Keratinocyte (primary cell): ENCODE measurements at regions not wholly inside any gene's neighbourhood (a gene's known extent, or its start where the extent isn't known, plus 50 kb on each side); places are given as distances from the start of the nearest gene placed in this dataset.

ENCODE experiments used
- DNase-seq: peaks from one replicate; pipeline ENCODE4 v3.0.0-alpha.2; 2011; ENCODE audit warnings: low read depth, missing footprints, low spot score
- FAIRE-seq: peaks from 2 replicates; lab custom pipeline; 2011; peaks lifted over from hg19 to GRCh38; lab: Jason Lieb, UNC
- H2AFZ ChIP-seq: 2 replicates; pipeline ENCODE4 v1.6.0; 2012; ENCODE audit warnings: low read length, control low read depth, inconsistent platforms; ENCODE audit not compliant: control insufficient read depth
- H3K27ac ChIP-seq: 2 replicates; pipeline ENCODE4 v1.5.1; 2011; ENCODE audit warnings: low read length; ENCODE audit not compliant: control insufficient read depth, insufficient read depth
- H3K27me3 ChIP-seq: 3 replicates; pipeline ENCODE4 v1.6.0; 2011; ENCODE audit warnings: low read length; ENCODE audit not compliant: control insufficient read depth, insufficient read depth; ENCODE audit errors: extremely low read depth
- H3K36me3 ChIP-seq, 2 experiments: 2 replicates in 1 of 2; 3 replicates in 1 of 2; pipeline ENCODE4 v1.5.1; 2011; ENCODE audit warnings: low read length in 2 of 2, mild to moderate bottlenecking in 1 of 2; ENCODE audit not compliant: control insufficient read depth in 2 of 2, insufficient read depth in 2 of 2; ENCODE audit errors: extremely low read depth in 1 of 2
- H3K4me1 ChIP-seq: 3 replicates; pipeline ENCODE4 v1.5.1; 2011; ENCODE audit warnings: low read length; ENCODE audit not compliant: control insufficient read depth, insufficient read depth; ENCODE audit errors: extremely low read depth
- H3K4me2 ChIP-seq: 3 replicates; pipeline ENCODE4 v1.6.0; 2011; ENCODE audit warnings: low read depth, low read length; ENCODE audit not compliant: control insufficient read depth, insufficient read depth; ENCODE audit errors: extremely low read depth
- H3K4me3 ChIP-seq, 3 experiments: fragments of 200-600 bp in 1 of 3; sonication (generic) in 1 of 3; 2 replicates in 2 of 3; 3 replicates in 1 of 3; pipeline ENCODE4 v1.5.1; 2011 to 2016; ENCODE audit warnings: low read length in 3 of 3, mild to moderate bottlenecking in 3 of 3, control low read depth in 2 of 3, inconsistent platforms in 1 of 3, low read depth in 1 of 3, mixed read lengths in 1 of 3, mixed run types in 1 of 3, moderate library complexity in 1 of 3; ENCODE audit not compliant: control insufficient read depth in 2 of 3, insufficient read depth in 2 of 3; ENCODE audit errors: extremely low read depth in 1 of 3
- H3K79me2 ChIP-seq: 2 replicates; pipeline ENCODE4 v1.6.0; 2012; ENCODE audit warnings: low read length; ENCODE audit not compliant: control insufficient read depth, insufficient read depth
- H3K9ac ChIP-seq: 3 replicates; pipeline ENCODE4 v1.6.0; 2011; ENCODE audit warnings: low read length; ENCODE audit not compliant: control insufficient read depth, insufficient read depth; ENCODE audit errors: extremely low read depth
- H3K9me1 ChIP-seq: 3 replicates; pipeline ENCODE4 v1.6.0; 2011; ENCODE audit warnings: low read length; ENCODE audit not compliant: control insufficient read depth, insufficient read depth; ENCODE audit errors: extremely low read depth
- H3K9me3 ChIP-seq: 2 replicates; pipeline ENCODE4 v1.5.1; 2012; ENCODE audit warnings: low read depth, low read length; ENCODE audit not compliant: control insufficient read depth
- H4K20me1 ChIP-seq: 3 replicates; pipeline ENCODE4 v1.6.0; 2011; ENCODE audit warnings: low read length; ENCODE audit not compliant: control insufficient read depth, insufficient read depth; ENCODE audit errors: extremely low read depth
- CTCF ChIP-seq, 3 experiments: IDR thresholded peaks in 1 of 3; conservative IDR thresholded peaks in 1 of 3; optimal IDR thresholded peaks in 1 of 3; 2 replicates in 2 of 3; 3 replicates in 1 of 3; pipeline versions ENCODE3 to v1.5.1; 2011; ENCODE audit warnings: low read length in 3 of 3, mild to moderate bottlenecking in 3 of 3, moderate library complexity in 2 of 3, control low read depth in 1 of 3, inconsistent platforms in 1 of 3; ENCODE audit not compliant: insufficient read depth in 2 of 3; ENCODE audit errors: extremely low read depth in 1 of 3
- EZH2 ChIP-seq: IDR thresholded peaks from one replicate; pipeline ENCODE4 v1.6.1; 2012; ENCODE audit warnings: inconsistent platforms, mild to moderate bottlenecking, low read length, moderate library complexity
- dilution Hi-C: fragments of 300-500 bp; cut with MboI; formaldehyde crosslinking; loops from one replicate; pipeline ENCODE4 v1.7.0; 2020; ENCODE audit warnings: low sequenced_read_pairs; ENCODE audit not compliant: extremely low pct_ligation_motif_present

- Histone ChIP-seq H4K20me1 (no peaks in the 10 kb centered on the region), H3K27ac (no peak overlapping the region), H3K4me2 (no peak overlapping the region), H3K27me3 (no peaks in the 10 kb centered on the region), H3K9me1 (no peaks in the 10 kb centered on the region), H3K4me3 (no peak overlapping the region), H3K4me1 (no peaks in the 10 kb centered on the region), H3K79me2 (no peaks in the 10 kb centered on the region), H3K9me3 (peaks cover 6% of the 10 kb centered on the region), H2AFZ (no peak overlapping the region), H3K36me3 (no peaks in the 10 kb centered on the region), H3K9ac (no peak overlapping the region)
- TF ChIP-seq EZH2 (no peak), CTCF (optimal IDR thresholded peaks at IDR 0.05 in 1 of 3, IDR thresholded peaks at IDR 0.05 in 1 of 3, conservative IDR thresholded peaks at IDR 0.05 in 1 of 3; ENCODE audit: extremely low read depth in 1 of 3, insufficient read depth in 2 of 3, low read length in 3 of 3) (no peak)
- dilution Hi-C loops: no loop called here
- DNase-seq (no peak), FAIRE-seq (no peak)
These were observed 777.0 kb downstream of the KCNJ18 start for GRCh38 chr17:22469101-22469880.

GRCh38 chr17:22469941-22470340 is 777.6 kb downstream of the KCNJ18 start:
- no peak overlapping the region for H3K4me3 ChIP-seq
- no peaks in the 10 kb centered on the region for H3K79me2 ChIP-seq
- no peak for FAIRE-seq
- no peak overlapping the region for H2AFZ ChIP-seq
- DNase-seq: no peak
- H3K27ac ChIP-seq: no peak overlapping the region
- no peaks in the 10 kb centered on the region for H4K20me1 ChIP-seq
- no peaks in the 10 kb centered on the region for H3K9me1 ChIP-seq
- H3K27me3 ChIP-seq: no peaks in the 10 kb centered on the region
- peaks cover 6% of the 10 kb centered on the region for H3K9me3 ChIP-seq
- no peaks in the 10 kb centered on the region for H3K4me1 ChIP-seq
- no peaks in the 10 kb centered on the region for H3K36me3 ChIP-seq
- no peak overlapping the region for H3K9ac ChIP-seq
- H3K4me2 ChIP-seq: no peak overlapping the region
- TF ChIP-seq CTCF (optimal IDR thresholded peaks at IDR 0.05 in 1 of 3, IDR thresholded peaks at IDR 0.05 in 1 of 3, conservative IDR thresholded peaks at IDR 0.05 in 1 of 3; ENCODE audit: extremely low read depth in 1 of 3, insufficient read depth in 2 of 3, low read length in 3 of 3) (no peak), EZH2 (no peak)
- dilution Hi-C loops: no loop called here
